Mucosa of gallbladder (tissue), 1 donor: ENCODE measurements at regions not wholly inside any gene's neighbourhood (a gene's known extent, or its start where the extent isn't known, plus 50 kb on each side); places are given as distances from the start of the nearest gene placed in this dataset.
A peak's percentile ranks its signal among the peaks of the same experiment; 100 is the strongest.
"Not testable (repeated sequence)": the region's sequence is repeated elsewhere in the genome, so short reads cannot be mapped to it uniquely, and the experiment has no call there.

ENCODE experiments used
- DNase-seq: peaks from one replicate; pipeline ENCODE4 v3.0.0-alpha.2; 2020; ENCODE audit warnings: low spot score
- donor health status: DM: no; HTN: no; CAD: no.

DNA sequence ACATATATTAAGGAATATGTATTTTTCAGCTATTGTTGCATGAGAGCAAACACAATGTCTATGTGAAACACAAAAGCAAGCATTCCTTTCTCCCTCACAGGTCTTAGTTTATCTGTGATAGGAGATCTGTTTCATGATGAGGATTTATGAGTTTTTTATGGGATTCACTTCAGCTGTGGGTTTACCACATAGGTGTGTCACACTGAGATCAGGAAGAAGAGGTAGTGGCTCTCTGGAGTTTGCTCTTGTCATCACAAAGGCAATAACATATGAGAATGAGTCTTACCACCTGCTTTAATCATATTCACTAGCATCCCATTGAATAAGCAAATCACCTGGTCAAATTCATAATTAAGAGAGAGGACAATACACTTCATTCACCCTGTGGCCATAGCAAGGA, 960.3 kb upstream of the SLC39A10 start:
- no peak for DNase-seq

- DNase-seq: no peak
These were observed 970.5 kb upstream of the SLC39A10 start for GRCh38 chr2:194686569-194686968.

DNA sequence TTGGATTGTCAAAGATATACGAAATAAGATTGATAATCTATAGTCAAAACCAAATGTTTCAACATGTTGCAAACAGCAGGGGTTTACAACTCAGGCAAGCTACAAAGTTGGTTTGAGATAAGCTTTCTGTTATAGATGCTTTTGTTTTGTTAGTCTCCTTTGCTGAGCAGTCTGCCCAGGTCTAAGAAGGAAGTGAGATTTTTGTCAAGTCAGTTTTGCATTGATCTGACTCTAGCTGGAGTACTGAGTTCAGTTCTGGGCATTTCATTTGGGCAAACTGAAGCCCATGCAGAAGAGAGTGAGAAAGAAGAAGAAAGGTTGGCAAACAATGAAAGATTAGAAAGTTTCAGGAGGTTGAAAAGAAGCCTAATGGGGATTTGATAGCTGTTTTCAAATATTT, 983.0 kb upstream of the SLC39A10 start:
- no peak for DNase-seq

GRCh38 chr2:194672994-194673393, 984.0 kb upstream of the SLC39A10 start:
- no peak for DNase-seq

- no peak for DNase-seq
These were observed 995.6 kb upstream of the SLC39A10 start for GRCh38 chr2:194661431-194661830.

GRCh38 chr2:194639057-194639456, 1018.0 kb upstream of the SLC39A10 start:
- not testable (repeated sequence) for DNase-seq

GRCh38 chr2:194621945-194622344, 1035.1 kb upstream of the SLC39A10 start:
- DNase-seq: no peak

GRCh38 chr2:194619366-194619765, 1037.7 kb upstream of the SLC39A10 start:
- DNase-seq: no peak

DNA sequence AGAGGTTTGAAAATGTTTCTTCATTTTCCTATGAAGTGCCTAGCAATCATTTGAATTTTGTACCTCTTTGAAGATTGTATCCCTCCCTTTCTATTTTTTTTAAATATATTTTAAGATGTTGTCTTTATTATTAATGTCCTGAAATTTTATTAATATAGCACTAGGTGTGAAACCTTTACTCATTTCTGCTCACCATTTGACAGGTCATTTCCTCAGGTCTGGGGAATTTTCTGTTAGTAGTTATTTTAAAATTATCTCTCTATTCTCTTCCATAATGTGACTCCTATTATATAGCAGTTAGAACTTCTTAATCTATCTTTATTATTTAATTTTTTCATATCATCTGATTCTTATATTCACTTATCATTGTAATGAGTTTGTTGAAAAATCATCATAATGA, 1038.6 kb upstream of the SLC39A10 start:
- no peak for DNase-seq

GRCh38 chr2:194616334-194616733, 1040.7 kb upstream of the SLC39A10 start:
- no peak for DNase-seq

DNA sequence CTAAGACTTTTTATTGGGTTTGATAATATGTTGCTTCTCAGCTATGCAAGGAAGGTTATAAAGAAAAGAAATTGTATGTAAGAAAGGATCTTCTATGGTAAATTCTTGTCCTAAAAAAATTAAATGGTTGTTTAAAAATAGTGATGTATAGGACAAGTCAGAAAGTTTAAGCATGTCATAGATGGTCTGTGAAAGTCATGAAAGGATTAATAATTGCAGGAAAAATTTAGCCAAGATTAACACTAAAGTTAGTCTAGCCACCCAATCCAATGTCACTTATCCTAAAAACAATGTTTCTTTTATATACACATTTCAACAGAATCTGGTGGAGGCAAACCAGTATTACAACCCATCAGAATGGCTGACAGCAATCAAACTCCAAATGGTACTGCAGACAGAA, 1046.7 kb upstream of the SLC39A10 start:
- DNase-seq: no peak

DNA sequence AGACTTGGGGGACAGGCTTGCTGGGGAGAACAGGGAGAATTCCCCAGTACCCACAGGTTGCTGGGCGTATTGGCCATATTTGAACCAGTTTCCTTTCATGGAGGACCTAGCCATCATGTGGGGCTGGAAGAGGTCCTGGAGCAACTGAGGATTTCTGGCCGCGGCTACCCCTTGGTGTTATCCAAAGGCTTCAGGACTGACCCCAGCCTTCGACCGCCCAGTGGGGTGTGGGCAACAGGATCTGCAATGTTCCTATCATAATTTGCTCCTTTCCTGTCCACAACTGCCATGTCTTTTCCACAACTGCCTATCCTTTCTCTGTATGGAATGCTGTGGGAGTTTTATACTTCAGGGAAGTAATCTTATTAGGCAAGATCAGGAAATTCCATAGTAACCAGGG, 1053.6 kb upstream of the SLC39A10 start:
- DNase-seq: no peak

GRCh38 chr2:194602750-194603149, 1054.3 kb upstream of the SLC39A10 start:
- DNase-seq: peak; percentile 56

DNA sequence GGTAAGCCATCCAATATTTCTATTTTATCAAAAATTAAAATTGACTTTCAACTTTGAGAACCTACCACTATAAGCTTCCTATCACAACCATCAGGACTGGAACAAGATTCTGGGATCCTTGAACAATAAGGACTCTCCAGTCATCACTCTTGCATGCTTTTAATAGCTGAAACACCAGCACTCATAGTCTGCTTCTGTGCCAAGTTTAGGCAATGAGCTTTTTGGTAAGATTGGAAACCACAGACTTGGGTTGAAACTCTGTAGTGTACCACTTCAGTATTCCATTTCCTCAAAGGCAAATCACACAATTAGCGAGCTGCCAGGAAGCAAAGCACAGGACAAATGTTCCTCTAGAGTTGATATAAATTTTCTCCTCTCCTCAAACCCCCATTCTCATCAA, 1065.8 kb upstream of the SLC39A10 start:
- DNase-seq: no peak

DNA sequence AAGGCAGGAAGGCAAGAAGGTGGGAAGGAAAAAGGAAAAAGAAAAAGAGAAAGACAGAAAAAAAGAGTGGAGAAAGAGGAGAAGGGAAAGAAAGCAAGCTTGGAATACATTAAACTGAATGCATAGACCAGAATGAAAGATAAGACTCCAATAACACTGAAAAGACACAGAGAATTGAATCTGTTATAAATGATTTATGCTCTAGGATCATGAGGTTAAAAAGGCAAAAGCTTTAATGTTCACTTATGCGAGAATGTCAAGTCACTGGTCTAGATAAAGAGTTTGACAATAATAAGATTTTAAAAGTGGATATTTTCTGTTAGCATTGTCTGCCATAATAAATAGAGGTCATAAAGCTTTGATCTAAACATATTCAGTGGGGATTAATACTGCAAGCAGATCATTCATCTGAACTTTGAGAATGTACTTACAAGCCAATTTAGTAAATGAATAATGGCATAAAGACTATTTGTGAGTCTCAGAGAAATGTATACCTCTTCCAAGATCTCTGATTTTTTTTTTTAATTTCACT, 1069.2 kb upstream of the SLC39A10 start:
- DNase-seq: no peak

GRCh38 chr2:194567661-194568017, 1089.4 kb upstream of the SLC39A10 start:
- no peak for DNase-seq

DNA sequence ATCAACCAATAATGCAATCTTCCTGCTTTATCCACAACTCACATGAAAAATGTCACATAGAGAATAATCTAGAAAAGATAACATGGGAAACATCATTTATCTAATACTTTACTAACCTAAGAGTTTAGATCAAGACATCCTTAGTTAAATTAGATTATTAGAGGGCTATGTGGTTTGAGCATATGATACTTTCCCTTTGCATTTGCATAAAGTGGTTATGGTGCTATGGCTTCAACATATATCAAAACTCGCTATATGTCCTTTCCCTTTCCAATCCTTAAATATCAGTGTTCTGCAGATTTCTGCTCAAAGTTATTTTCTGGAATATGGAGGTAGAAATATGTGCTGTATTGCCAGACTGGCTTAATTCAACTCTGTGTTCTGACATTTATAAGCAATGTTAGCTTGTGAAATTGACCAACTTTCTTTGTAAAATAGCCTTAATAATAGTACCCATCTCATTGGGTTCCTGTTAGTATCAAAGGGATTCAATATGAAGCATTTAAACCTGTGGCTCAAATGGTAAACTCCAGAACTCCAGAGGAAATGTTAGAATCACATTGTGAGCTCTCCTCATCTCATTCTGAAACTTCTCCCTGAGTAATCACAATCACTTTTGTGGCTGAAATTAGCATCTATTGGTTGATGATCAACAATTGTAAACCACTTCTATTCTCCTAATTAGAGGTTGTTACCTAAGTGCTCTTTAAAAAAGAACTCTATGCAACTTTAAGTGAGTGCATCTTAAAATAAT, 1089.9 kb upstream of the SLC39A10 start:
- no peak for DNase-seq

- no peak for DNase-seq
These were observed 1092.6 kb upstream of the SLC39A10 start for GRCh38 chr2:194564422-194564821.

DNA sequence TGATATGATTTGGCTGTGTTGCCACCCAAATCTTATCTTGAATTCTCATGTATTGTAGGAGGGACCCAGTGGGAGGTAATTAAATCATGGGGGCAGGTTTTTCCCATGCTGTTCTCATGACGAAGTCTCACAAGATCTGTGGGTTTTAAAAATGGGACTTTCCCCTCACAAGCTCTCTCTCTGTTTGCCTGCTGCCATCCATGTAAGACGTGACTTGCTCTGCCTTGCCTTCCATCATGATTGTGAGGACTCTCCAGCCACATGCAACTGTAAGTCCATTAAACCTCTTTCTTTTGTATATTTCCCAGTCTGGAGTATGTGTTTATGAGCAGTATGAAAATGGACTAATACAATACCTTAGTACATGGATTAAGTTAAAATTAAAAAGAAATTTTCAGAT, 1094.7 kb upstream of the SLC39A10 start:
- no peak for DNase-seq

DNA sequence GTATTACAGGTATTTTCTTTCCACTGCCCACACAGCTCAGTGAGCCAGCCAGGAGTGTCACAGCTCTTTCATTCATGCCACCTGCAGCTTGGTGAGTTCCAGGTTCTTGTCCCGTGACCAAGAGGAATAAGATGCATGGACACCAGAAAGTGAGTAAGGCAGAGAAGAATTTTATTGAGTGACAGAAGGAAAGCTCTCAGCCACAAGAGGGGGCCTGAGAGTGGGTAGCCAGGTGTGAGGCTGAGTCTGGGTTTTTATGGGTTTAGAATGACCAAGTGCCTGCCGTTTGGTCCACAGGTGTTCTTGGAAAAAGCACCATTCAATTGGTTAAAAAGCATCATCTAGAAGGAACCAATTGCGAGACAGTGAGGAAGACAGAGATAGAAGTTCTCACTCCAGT, 1097.1 kb upstream of the SLC39A10 start:
- no peak for DNase-seq

GRCh38 chr2:194559523-194559922, 1097.5 kb upstream of the SLC39A10 start:
- no peak for DNase-seq

DNA sequence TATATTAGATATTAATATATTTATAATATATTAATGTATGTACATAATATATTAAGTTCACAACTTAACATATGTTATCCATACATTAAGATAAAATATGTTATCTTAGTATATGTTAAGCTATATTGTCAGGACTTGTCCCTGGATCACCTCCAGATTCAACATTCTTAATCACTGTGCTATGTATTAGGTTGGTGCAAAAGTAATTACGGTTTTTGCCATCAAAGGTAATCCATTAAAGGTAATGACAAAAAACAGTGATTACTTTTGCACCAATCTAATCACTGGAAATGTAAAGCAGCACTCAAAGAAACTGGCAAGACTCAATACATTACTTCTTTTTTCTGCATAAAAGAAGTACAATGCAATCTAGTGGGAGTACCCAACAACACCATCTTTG, 1099.0 kb upstream of the SLC39A10 start:
- no peak for DNase-seq

DNA sequence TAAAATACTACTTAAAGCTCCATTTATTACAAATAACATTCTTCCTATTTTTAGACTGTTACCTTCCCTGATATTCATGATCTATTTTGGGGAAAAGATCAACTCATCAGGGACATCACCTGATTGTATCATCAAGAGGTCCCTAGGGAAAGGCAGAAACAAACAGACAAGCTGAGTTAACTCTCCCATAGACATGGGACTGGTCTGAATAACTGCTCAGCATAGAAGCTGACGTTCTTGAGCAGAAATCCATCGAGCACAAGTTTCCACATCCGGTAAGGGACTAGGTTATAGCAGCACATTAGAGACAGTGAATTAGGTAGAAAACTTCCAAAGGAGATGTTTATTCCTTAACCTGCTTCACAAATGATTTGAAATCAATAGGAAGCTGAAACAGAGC, 1100.4 kb upstream of the SLC39A10 start:
- no peak for DNase-seq

DNA sequence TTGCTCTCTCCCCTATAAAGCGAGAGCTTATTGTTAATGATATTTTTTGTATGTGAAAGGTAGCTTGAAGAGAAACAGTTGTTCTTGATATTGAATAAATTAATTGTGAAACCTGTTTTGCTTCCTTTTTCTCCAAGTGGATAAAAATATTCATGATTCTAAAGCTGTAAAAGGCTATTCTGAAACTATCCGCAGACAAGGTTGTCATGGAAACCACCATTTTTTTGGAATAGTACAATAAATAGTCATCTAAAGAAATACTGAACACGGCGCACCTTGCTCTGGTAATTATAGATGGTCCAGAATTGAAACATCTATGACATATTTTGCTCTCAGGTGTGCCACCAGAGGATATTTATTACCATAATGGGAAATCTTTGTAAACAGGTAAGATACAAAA, 1103.0 kb upstream of the SLC39A10 start:
- no peak for DNase-seq
